ENCODE measurements at regions not wholly inside any gene's neighbourhood (a gene's known extent, or its start where the extent isn't known, plus 50 kb on each side); places are given as distances from the start of the nearest gene placed in this dataset.

DNA sequence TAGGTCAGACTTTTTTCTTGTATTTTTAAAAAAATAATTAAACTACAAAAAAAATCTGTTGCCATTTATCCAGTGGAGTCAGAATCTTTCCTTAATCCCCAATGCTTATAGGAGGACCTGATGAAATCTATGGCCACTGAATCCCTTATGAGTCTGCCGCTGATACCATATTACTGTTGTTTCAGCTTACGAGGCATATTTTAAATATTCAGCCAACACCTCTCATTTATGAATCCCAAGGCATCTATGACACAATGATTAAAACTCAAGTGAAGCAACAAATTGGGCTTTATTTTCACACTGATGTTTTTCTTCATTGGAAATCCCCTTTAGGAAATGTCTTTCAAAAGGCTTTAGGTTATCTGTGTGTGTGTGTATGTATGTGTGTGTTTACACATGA is 137.8 kb upstream of the PUDP start:
- Histone ChIP-seq H3K36me3 (ENCODE audit: control insufficient read depth, insufficient read depth, low read length) (no peaks in the 10 kb centered on the region), H3K9me3 (ENCODE audit: control insufficient read depth, low read length) (no peaks in the 10 kb centered on the region), H3K79me2 (no peaks in the 10 kb centered on the region), H3K9ac (no peak overlapping the region), H3K4me2 (ENCODE audit: low read length) (no peak overlapping the region), H3K27me3 (ENCODE audit: control insufficient read depth, insufficient read depth, low read length) (no peaks in the 10 kb centered on the region), H3K27ac (no peak overlapping the region), H3K4me1 (no peaks in the 10 kb centered on the region), H2AFZ (no peak overlapping the region), H3K4me3 (ENCODE audit: low read depth, low read length) (no peak overlapping the region)
- TF ChIP-seq, protein P1, sequence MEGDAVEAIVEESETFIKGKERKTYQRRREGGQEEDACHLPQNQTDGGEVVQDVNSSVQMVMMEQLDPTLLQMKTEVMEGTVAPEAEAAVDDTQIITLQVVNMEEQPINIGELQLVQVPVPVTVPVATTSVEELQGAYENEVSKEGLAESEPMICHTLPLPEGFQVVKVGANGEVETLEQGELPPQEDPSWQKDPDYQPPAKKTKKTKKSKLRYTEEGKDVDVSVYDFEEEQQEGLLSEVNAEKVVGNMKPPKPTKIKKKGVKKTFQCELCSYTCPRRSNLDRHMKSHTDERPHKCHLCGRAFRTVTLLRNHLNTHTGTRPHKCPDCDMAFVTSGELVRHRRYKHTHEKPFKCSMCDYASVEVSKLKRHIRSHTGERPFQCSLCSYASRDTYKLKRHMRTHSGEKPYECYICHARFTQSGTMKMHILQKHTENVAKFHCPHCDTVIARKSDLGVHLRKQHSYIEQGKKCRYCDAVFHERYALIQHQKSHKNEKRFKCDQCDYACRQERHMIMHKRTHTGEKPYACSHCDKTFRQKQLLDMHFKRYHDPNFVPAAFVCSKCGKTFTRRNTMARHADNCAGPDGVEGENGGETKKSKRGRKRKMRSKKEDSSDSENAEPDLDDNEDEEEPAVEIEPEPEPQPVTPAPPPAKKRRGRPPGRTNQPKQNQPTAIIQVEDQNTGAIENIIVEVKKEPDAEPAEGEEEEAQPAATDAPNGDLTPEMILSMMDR (IDR thresholded peaks at IDR 0.05) = no peak

- Histone ChIP-seq H3K27ac (no peak overlapping the region), H3K79me2 (no peaks in the 10 kb centered on the region), H3K27me3 (ENCODE audit: control insufficient read depth, insufficient read depth, low read length) (no peaks in the 10 kb centered on the region), H3K4me2 (ENCODE audit: low read length) (no peak overlapping the region), H3K4me1 (no peaks in the 10 kb centered on the region), H3K4me3 (ENCODE audit: low read depth, low read length) (no peak overlapping the region), H3K36me3 (ENCODE audit: control insufficient read depth, insufficient read depth, low read length) (no peaks in the 10 kb centered on the region), H3K9me3 (ENCODE audit: control insufficient read depth, low read length) (no peaks in the 10 kb centered on the region), H3K9ac (no peak overlapping the region), H2AFZ (no peak overlapping the region)
- TF ChIP-seq, protein P1 (IDR thresholded peaks at IDR 0.05) = no peak
Observed at GRCh38 chrX:7283741-7284140, 135.8 kb upstream of the PUDP start.

DNA sequence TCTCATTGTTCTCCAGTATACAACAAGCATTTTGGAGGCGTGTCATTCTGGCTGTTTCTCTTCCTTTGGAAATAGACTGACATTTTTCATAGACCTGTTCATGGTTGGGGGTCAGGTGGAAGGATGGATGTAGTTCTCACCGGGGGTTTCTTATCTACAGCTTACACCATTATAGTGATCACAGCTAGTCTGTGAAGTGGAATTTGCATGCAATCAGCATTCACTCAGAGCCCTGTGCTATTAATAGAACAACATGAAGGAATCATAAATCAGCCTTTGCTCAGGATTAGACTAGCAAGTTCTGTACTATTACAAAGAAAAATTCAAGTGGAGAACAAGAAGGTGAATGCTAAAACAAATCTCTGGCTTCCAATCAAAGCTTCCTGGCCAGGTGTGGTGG is 132.6 kb upstream of the PUDP start:
- no peaks in the 10 kb centered on the region for H3K27me3 ChIP-seq (ENCODE audit: control insufficient read depth, insufficient read depth, low read length)
- no peak overlapping the region for H3K9ac ChIP-seq
- no peaks in the 10 kb centered on the region for H3K9me3 ChIP-seq (ENCODE audit: control insufficient read depth, low read length)
- TF ChIP-seq, protein P1 (IDR thresholded peaks at IDR 0.05) = no peak
- H3K79me2 ChIP-seq = no peaks in the 10 kb centered on the region
- H3K4me2 ChIP-seq (ENCODE audit: low read length) = no peak overlapping the region
- no peaks in the 10 kb centered on the region for H3K4me1 ChIP-seq
- H3K36me3 ChIP-seq (ENCODE audit: control insufficient read depth, insufficient read depth, low read length) = no peaks in the 10 kb centered on the region
- H3K4me3 ChIP-seq (ENCODE audit: low read depth, low read length) = no peak overlapping the region
- H3K27ac ChIP-seq = no peak overlapping the region
- no peak overlapping the region for H2AFZ ChIP-seq

DNA sequence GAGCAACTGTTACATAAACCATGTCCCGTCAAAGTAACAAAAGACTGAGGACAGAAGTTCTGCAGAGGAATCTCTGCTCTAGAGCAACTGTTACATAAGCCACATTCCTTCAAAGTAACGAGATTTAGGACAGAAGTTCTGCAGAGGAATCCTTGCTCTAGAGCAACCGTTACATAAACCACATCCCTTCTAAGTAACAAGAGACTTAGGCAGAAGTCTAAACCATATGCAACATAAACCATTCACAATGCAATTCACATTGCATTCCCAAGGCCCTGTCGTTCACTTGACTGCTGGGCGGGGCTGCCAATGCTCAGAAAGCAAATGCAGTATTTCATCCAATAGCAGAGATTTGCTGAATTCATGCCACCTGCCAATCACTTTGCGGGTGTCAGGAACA is 124.4 kb upstream of the PUDP start:
- TF ChIP-seq, protein P1 (IDR thresholded peaks at IDR 0.05) = no peak
- Histone ChIP-seq H3K4me2 (ENCODE audit: low read length) (no peak overlapping the region), H3K9ac (no peak overlapping the region), H3K36me3 (ENCODE audit: control insufficient read depth, insufficient read depth, low read length) (no peaks in the 10 kb centered on the region), H3K9me3 (ENCODE audit: control insufficient read depth, low read length) (no peaks in the 10 kb centered on the region), H3K27me3 (ENCODE audit: control insufficient read depth, insufficient read depth, low read length) (no peaks in the 10 kb centered on the region), H3K79me2 (no peaks in the 10 kb centered on the region), H2AFZ (no peak overlapping the region), H3K27ac (no peak overlapping the region), H3K4me3 (ENCODE audit: low read depth, low read length) (no peak overlapping the region), H3K4me1 (no peaks in the 10 kb centered on the region)

- no peak overlapping the region for H3K9ac ChIP-seq
- H3K4me2 ChIP-seq (ENCODE audit: low read length) = no peak overlapping the region
- H3K4me3 ChIP-seq (ENCODE audit: low read depth, low read length) = no peak overlapping the region
- TF ChIP-seq, protein P1 (IDR thresholded peaks at IDR 0.05) = no peak
- no peaks in the 10 kb centered on the region for H3K36me3 ChIP-seq (ENCODE audit: control insufficient read depth, insufficient read depth, low read length)
- H2AFZ ChIP-seq = no peak overlapping the region
- H3K9me3 ChIP-seq (ENCODE audit: control insufficient read depth, low read length) = no peaks in the 10 kb centered on the region
- H3K27ac ChIP-seq = no peak overlapping the region
- H3K79me2 ChIP-seq = no peaks in the 10 kb centered on the region
- no peaks in the 10 kb centered on the region for H3K27me3 ChIP-seq (ENCODE audit: control insufficient read depth, insufficient read depth, low read length)
- no peaks in the 10 kb centered on the region for H3K4me1 ChIP-seq
Observed at GRCh38 chrX:7270933-7271332, 123.0 kb upstream of the PUDP start.
